GM12878 (cell line): ENCODE measurements at regions not wholly inside any gene's neighbourhood (a gene's known extent, or its start where the extent isn't known, plus 50 kb on each side); places are given as distances from the start of the nearest gene placed in this dataset.

Experiments used
- ATAC-seq: fragments of 200-7000 bp; cut with Tn5 transposase; 3 replicates; pipeline ENCODE4 v1.9.1; 2020; ENCODE audit warnings: mild to moderate bottlenecking, moderate library complexity
- BruUV-seq: library from RNA; stranded (reverse); fragments of 400-500 nt; replicated peaks from 2 replicates; lab custom pipeline; 2021; lab: Mats Ljungman, UMichigan
- CTCF ChIA-PET: fragments of 300-600 bp; sonication (Branson Sonifier 250); formaldehyde crosslinking; extraction: SDS; loops from one replicate; lab custom pipeline; 2021; ENCODE audit warnings: inconsistent platforms; lab: Yijun Ruan, JAX
- POLR2A ChIA-PET: fragments of 350-600 bp; formaldehyde crosslinking; extraction: SDS; loops from one replicate; lab custom pipeline; 2021; ENCODE audit warnings: inconsistent platforms; lab: Charles Lee
- RAD21 ChIA-PET: fragments of 300-600 bp; sonication (Branson Sonifier 250); formaldehyde crosslinking; loops from one replicate; lab custom pipeline; 2023; ENCODE audit warnings: antibody characterized with exemption; ENCODE audit not compliant: unreplicated experiment; lab: Charles Lee
- SMC1A ChIA-PET: fragments of 300-600 bp; sonication (Branson Sonifier 250); formaldehyde crosslinking; loops from one replicate; lab custom pipeline; 2023; ENCODE audit not compliant: unreplicated experiment, uncharacterized antibody; lab: Charles Lee
- DNase-seq: peaks from one replicate; pipeline ENCODE4 v3.0.0-alpha.2; 2011; ENCODE audit warnings: low read depth, low spot score
- FAIRE-seq: peaks from 3 replicates; lab custom pipeline; 2011; peaks lifted over from hg19 to GRCh38; lab: Jason Lieb, UNC
- H2AFZ ChIP-seq: 2 replicates; pipeline ENCODE4 v1.6.0; 2011; ENCODE audit warnings: low read depth, low read length, control low read depth; ENCODE audit not compliant: control insufficient read depth
- H3K27ac ChIP-seq: 2 replicates; pipeline ENCODE4 v1.5.1; 2011; ENCODE audit warnings: control low read depth; ENCODE audit not compliant: control insufficient read depth, insufficient read depth
- H3K27me3 ChIP-seq, 2 experiments: replicated peaks in 1 of 2; 2 replicates each; pipeline versions ENCODE4 v1.6.0 to v1.6.1; 2011; ENCODE audit warnings: low read length in 1 of 2; ENCODE audit not compliant: control insufficient read depth in 2 of 2, insufficient read depth in 2 of 2
- H3K36me3 ChIP-seq, 2 experiments: 2 replicates each; pipeline ENCODE4 v1.5.1; 2011; ENCODE audit warnings: low read length in 1 of 2; ENCODE audit not compliant: control insufficient read depth in 2 of 2, insufficient read depth in 2 of 2
- H3K4me1 ChIP-seq: 2 replicates; pipeline ENCODE4 v1.6.1; 2011; ENCODE audit warnings: mild to moderate bottlenecking, low read length, moderate library complexity, mixed read lengths; ENCODE audit not compliant: control insufficient read depth, insufficient read depth
- H3K4me2 ChIP-seq: 2 replicates; pipeline ENCODE4 v1.6.0; 2011; ENCODE audit warnings: control low read depth; ENCODE audit not compliant: control insufficient read depth, insufficient read depth
- H3K4me3 ChIP-seq: fragments of 200-600 bp; sonication (generic); 2 replicates; pipeline ENCODE4 v1.5.1; 2016
- H3K79me2 ChIP-seq: 2 replicates; pipeline ENCODE4 v1.6.0; 2011; ENCODE audit warnings: low read length; ENCODE audit not compliant: control insufficient read depth, insufficient read depth
- H3K9ac ChIP-seq: 2 replicates; pipeline ENCODE4 v1.8.0; 2011; ENCODE audit warnings: low read length, control low read depth, mixed read lengths; ENCODE audit not compliant: control insufficient read depth, insufficient read depth
- H3K9me3 ChIP-seq: replicated peaks from 3 replicates; pipeline ENCODE4 v1.5.1; 2011; ENCODE audit warnings: mild to moderate bottlenecking, low read length; ENCODE audit not compliant: control insufficient read depth, insufficient read depth
- H4K20me1 ChIP-seq: 2 replicates; pipeline ENCODE4 v1.6.0; 2011; ENCODE audit not compliant: control insufficient read depth, insufficient read depth
- ATF7 ChIP-seq: fragments of 450-650 bp; IDR thresholded peaks from 2 replicates; pipeline ENCODE4 v1.6.1; 2016; ENCODE audit warnings: low read depth, mild to moderate bottlenecking
- BRCA1 ChIP-seq: IDR thresholded peaks from 2 replicates; pipeline ENCODE4 v1.6.1; 2011; ENCODE audit warnings: low read depth, low read length, improper control_type of control experiment
- CHD1 ChIP-seq: IDR thresholded peaks from 2 replicates; pipeline ENCODE4 v1.6.1; 2012; ENCODE audit warnings: low read depth, low read length, improper control_type of control experiment
- DPF2 ChIP-seq: fragments of 450-650 bp; IDR thresholded peaks from 2 replicates; pipeline ENCODE4 v1.6.1; 2017; ENCODE audit warnings: mild to moderate bottlenecking
- HDGF ChIP-seq: fragments of 450-650 bp; IDR thresholded peaks from 2 replicates; pipeline ENCODE4 v1.6.1; 2016; ENCODE audit warnings: antibody characterized with exemption
- NBN ChIP-seq: fragments of 450-650 bp; IDR thresholded peaks from 2 replicates; pipeline ENCODE4 v1.6.1; 2016
- NFYB ChIP-seq: IDR thresholded peaks from 2 replicates; pipeline ENCODE4 v1.6.1; 2011; ENCODE audit warnings: low read depth, mild to moderate bottlenecking, low read length, improper control_type of control experiment, moderate library complexity; ENCODE audit not compliant: insufficient read depth
- POLR2AphosphoS2 ChIP-seq: IDR thresholded peaks from 2 replicates; pipeline ENCODE4 v1.6.1; 2011; ENCODE audit warnings: low read depth, mild to moderate bottlenecking, low read length, improper control_type of control experiment, moderate library complexity
- REST ChIP-seq: IDR thresholded peaks from 2 replicates; pipeline ENCODE4 v1.6.1; 2012; ENCODE audit warnings: mild to moderate bottlenecking, low read depth, low read length
- RUNX3 ChIP-seq: IDR thresholded peaks from 2 replicates; pipeline ENCODE4 v1.6.1; 2012; ENCODE audit warnings: low read length, inconsistent platforms
- SMAD5 ChIP-seq: IDR thresholded peaks from 2 replicates; pipeline ENCODE4 v1.6.1; 2016; ENCODE audit warnings: antibody characterized with exemption, low read depth
- STAT3 ChIP-seq: IDR thresholded peaks from 2 replicates; pipeline ENCODE4 v1.6.1; 2011; ENCODE audit warnings: low read depth, low read length, improper control_type of control experiment
- SUZ12 ChIP-seq: fragments of 200-600 bp; sonication (generic); IDR thresholded peaks from one replicate; pipeline ENCODE4 v1.6.1; 2018; ENCODE audit warnings: antibody characterized with exemption, mild to moderate bottlenecking; ENCODE audit not compliant: unreplicated experiment
- TCF12 ChIP-seq: IDR thresholded peaks from 2 replicates; pipeline ENCODE4 v1.6.1; 2011; ENCODE audit warnings: low read depth, mild to moderate bottlenecking, low read length
- ZBTB40 ChIP-seq: fragments of 450-650 bp; IDR thresholded peaks from 2 replicates; pipeline ENCODE4 v1.6.1; 2016; ENCODE audit warnings: mild to moderate bottlenecking, moderate library complexity, borderline replicate concordance
- ZNF217 ChIP-seq: fragments of 450-650 bp; IDR thresholded peaks from 2 replicates; pipeline ENCODE4 v1.6.1; 2017; ENCODE audit warnings: antibody characterized with exemption, mild to moderate bottlenecking
- whole genome bisulfite sequencing: methylation state at CpG from one replicate; pipeline ENCODE4 v1.1.6; 2016; ENCODE audit warnings: low lambda C conversion rate; ENCODE audit not compliant: insufficient replicate concordance, insufficient coverage; ENCODE audit errors: missing lambda C conversion rate; 5-methylcytosine and 5-hydroxymethylcytosine counted together
- in situ Hi-C: fragments of 300-500 bp; cut with MboI; formaldehyde crosslinking; loops from 9 replicates; pipeline ENCODE4 v1.14.3; 2018; ENCODE audit warnings: mixed read lengths
- intact Hi-C: fragments of 100-400 bp; cut with micrococcal nuclease; formaldehyde crosslinking; loops from one replicate; pipeline ENCODE4 v1.14.2; 2022; ENCODE audit not compliant: unreplicated experiment

- no peak for TF ChIP-seq REST
- TF ChIP-seq, all 136 proteins: peak for 0
Observed at GRCh38 chr2:175577368-175577970, 396.0 kb upstream of the ATP5MC3 start (continued).

- H3K79me2 ChIP-seq: no peaks in the 10 kb centered on the region
- DNase-seq (no peak), FAIRE-seq (no peak), ATAC-seq (no peak)
- RAD21 ChIA-PET: no interaction called here
- H3K9me3 ChIP-seq: no peaks in the 10 kb centered on the region
- no peak overlapping the region for H3K4me3 ChIP-seq
- BruUV-seq: no TSS peak
- H3K4me1 ChIP-seq: peaks cover 5% of the 10 kb centered on the region; the same call in 1 of the 2 replicates
- POLR2A ChIA-PET: no interaction called here
- H3K4me2 ChIP-seq: no peak overlapping the region
- no peak overlapping the region for H2AFZ ChIP-seq
- SMC1A ChIA-PET: no interaction called here
- 46% methylated on average over 5 of the region's 5 CpGs for WGBS
- CTCF ChIA-PET: no interaction called here
- no peaks in the 10 kb centered on the region; a peak in 1 of 4 replicates for H3K27me3 ChIP-seq
- intact Hi-C loops: no loop called here
- no peaks in the 10 kb centered on the region for H3K36me3 ChIP-seq
- H3K27ac ChIP-seq: no peak overlapping the region
- in situ Hi-C loops: no loop called here
- H4K20me1 ChIP-seq: no peaks in the 10 kb centered on the region
- no peak overlapping the region for H3K9ac ChIP-seq
- TF ChIP-seq NBN (no peak), ZNF217 (no peak), POLR2AphosphoS2 (no peak), CHD1 (no peak), SMAD5 (no peak), TCF12 (no peak), HDGF (no peak), NFYB (no peak), DPF2 (no peak), SUZ12 (no peak), RUNX3 (no peak), ZBTB40 (no peak), BRCA1 (no peak), STAT3 (no peak), ATF7 (no peak)
Observed at GRCh38 chr2:175576875-175577274, 395.4 kb upstream of the ATP5MC3 start.
